ENCODE measurements at regions not wholly inside any gene's neighbourhood (a gene's known extent, or its start where the extent isn't known, plus 50 kb on each side); places are given as distances from the start of the nearest gene placed in this dataset.

- TF ChIP-seq YY1 (IDR thresholded peaks at IDR 0.05; ENCODE audit: low read depth) (no peak), GATA2 (CRISPR knock-in tag; IDR thresholded peaks at IDR 0.05) (no peak), ELF1 (IDR thresholded peaks at IDR 0.05) (no peak)
Measured at GRCh38 chr9:1415146-1415545, 365.0 kb downstream of the DMRT2 start (continued).

- Histone ChIP-seq H3K27me3 (ENCODE audit: insufficient read depth) (no peaks in the 10 kb centered on the region), H3K4me1 (ENCODE audit: control insufficient read depth in 1 of 2, insufficient read depth in 2 of 2, low read depth in 1 of 2, low read length in 1 of 2) (no peaks in the 10 kb centered on the region), H3K9ac (no peak overlapping the region), H3K4me2 (no peak overlapping the region), H3K36me3 (replicated peaks in 1 of 2; ENCODE audit: control insufficient read depth in 1 of 2, insufficient read depth in 2 of 2, low read length in 1 of 2) (no peaks in the 10 kb centered on the region), H3K9me2 (no peaks in the 10 kb centered on the region), H2AFZ (ENCODE audit: low read depth) (no peak overlapping the region), H3K9me3 (no peaks in the 10 kb centered on the region), H4K20me1 (ENCODE audit: insufficient read depth) (no peaks in the 10 kb centered on the region), H3K4me3 (ENCODE audit: low read depth in 2 of 2, low read length in 1 of 2) (no peak overlapping the region), H3F3A (replicated peaks; ENCODE audit: insufficient read depth) (no peaks in the 10 kb centered on the region), H3K79me2 (ENCODE audit: insufficient read depth) (no peaks in the 10 kb centered on the region), H3K27ac (ENCODE audit: low read depth in 2 of 2, low read length in 1 of 2) (no peak overlapping the region)
- CTCF ChIA-PET: no interaction called here
- WGBS (ENCODE audit: low lambda C conversion rate): under 1% methylated on average over 4 of the region's 4 CpGs
- POLR2A ChIA-PET: no interaction called here
- no peak for DNase-seq
- no peak for TF ChIP-seq MEF2A (IDR thresholded peaks at IDR 0.05; ENCODE audit: borderline replicate concordance, low read depth)
- no peak for TF ChIP-seq SIN3A (IDR thresholded peaks at IDR 0.05; ENCODE audit: borderline replicate concordance, low read depth, low read length)
- TF ChIP-seq RFX5 (IDR thresholded peaks at IDR 0.05; ENCODE audit: low read length): no peak
- no peak for TF ChIP-seq ZBTB33 (IDR thresholded peaks at IDR 0.05; ENCODE audit: borderline replicate concordance, low read depth)
- TF ChIP-seq NRF1 (IDR thresholded peaks at IDR 0.05; ENCODE audit: low read depth, low read length): no peak
- TF ChIP-seq TEAD4 (IDR thresholded peaks at IDR 0.05; ENCODE audit: borderline replicate concordance, insufficient read depth): no peak
- TF ChIP-seq PBX3 (IDR thresholded peaks at IDR 0.05): no peak
- no peak for TF ChIP-seq SMC3 (IDR thresholded peaks at IDR 0.05; ENCODE audit: low read depth, low read length)
- TF ChIP-seq RCOR1 (IDR thresholded peaks at IDR 0.05; ENCODE audit: low read length): no peak
- TF ChIP-seq MXI1 (IDR thresholded peaks at IDR 0.05; ENCODE audit: low read depth, low read length): no peak
- no peak for TF ChIP-seq IRF3 (IDR thresholded peaks at IDR 0.05; ENCODE audit: low read depth, low read length)
Measured at GRCh38 chr9:1416261-1416660, 366.1 kb downstream of the DMRT2 start.
